HG03432 (cell line): ENCODE measurements at regions not wholly inside any gene's neighbourhood (a gene's known extent, or its start where the extent isn't known, plus 50 kb on each side); places are given as distances from the start of the nearest gene placed in this dataset.
"Not testable (repeated sequence)": the region's sequence is repeated elsewhere in the genome, so short reads cannot be mapped to it uniquely, and the experiment has no call there.

Source experiments
- ATAC-seq: cut with Tn5 transposase; IDR thresholded peaks from one replicate; pipeline ENCODE4 v1.9.1; 2021; ENCODE audit warnings: mild to moderate bottlenecking, moderate library complexity; ENCODE audit not compliant: unreplicated experiment

- not testable (repeated sequence) for ATAC-seq
Measured at GRCh38 chr2:195228547-195228946, 428.5 kb upstream of the SLC39A10 start.

DNA sequence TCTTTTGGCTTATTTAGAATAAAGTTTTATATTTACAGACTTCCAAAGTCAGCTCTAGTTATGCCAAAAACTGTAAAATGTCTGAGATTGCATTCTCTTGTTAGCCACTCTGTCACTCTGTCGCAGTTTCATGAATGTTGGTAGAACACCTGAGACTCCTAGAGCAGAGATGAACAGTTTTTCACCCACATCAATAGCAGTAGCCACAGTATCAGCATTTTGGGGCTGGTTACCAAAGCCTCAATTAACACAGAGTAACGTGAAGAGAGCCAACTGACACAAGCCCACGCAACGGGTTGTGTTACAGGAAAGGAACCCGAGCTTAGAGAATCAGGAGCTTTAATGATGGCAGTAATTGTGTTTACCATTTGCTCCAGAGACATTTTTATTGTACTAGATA is 443.0 kb upstream of the SLC39A10 start:
- ATAC-seq: no peak

DNA sequence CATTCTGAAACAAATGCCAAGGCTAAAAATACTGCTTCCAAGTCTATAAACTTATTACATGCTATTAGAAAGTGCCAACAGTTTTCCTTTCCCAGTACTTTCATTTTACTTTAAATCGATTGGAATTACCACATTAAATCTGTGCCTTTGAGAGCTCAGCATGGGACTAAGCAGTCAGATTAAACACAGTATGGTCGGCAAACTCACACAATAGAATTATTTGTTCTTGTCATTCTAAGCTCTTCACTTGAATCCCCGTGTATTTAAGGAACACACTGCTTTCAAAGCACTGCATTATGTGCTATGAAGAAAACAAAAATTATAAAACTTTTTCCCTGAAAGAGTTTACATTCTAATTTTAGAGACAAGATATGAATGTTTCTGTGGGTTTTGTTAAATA is 444.4 kb upstream of the SLC39A10 start:
- no peak for ATAC-seq

GRCh38 chr2:195202163-195202845 is 454.7 kb upstream of the SLC39A10 start:
- peak; percentile 58 for ATAC-seq

GRCh38 chr2:195199864-195200263 is 457.2 kb upstream of the SLC39A10 start:
- ATAC-seq: no peak

DNA sequence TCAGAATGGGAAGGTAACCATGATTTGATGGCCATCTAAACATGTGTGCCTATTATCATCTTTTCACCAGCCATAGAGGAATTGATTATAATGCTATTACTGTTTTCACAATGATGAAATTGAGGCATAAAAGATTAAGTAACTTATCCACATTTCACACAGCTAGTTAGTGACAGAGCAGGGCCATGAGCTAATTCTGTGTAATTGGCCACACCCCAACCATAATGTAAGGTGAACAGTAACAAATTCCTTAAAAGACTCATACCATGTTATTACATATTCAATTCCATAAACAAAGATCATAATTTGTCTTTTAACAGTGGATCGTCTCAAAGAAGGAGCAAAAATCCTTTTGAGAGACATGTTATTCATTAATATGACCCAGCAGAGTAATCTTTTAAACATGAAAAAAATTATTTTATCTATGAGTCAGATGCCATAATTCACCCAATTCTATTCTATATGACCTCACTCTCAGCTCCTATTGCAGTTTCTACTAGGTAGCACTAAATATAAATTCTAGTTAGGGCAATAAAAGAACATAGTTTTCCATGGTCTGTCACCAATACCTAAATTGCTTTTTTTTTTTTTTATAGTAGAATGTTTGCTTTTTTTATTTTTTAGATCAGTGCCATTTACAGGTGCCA is 475.8 kb upstream of the SLC39A10 start:
- ATAC-seq: no peak

DNA sequence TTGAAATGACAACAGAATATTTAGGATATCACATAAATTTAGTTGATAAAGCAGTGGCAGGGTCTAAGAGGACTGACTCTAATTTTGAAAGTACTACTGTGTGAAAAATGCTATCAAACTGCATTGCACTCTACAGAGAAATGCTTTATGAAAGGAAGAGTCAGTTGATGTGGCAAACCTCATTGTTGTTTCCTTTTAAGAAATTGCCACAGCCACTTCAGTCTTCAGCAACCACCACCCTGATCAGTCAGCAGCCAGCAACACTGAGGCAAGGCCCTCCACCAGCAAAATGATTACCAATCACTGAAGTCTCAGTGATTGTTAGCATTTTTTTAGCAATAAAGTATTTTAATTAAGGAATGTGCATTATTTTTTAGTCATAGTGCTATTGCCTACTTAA is 488.7 kb upstream of the SLC39A10 start:
- ATAC-seq: no peak

- no peak for ATAC-seq
Measured at GRCh38 chr2:195164930-195165329, 492.1 kb upstream of the SLC39A10 start.

GRCh38 chr2:195162918-195163317 is 494.1 kb upstream of the SLC39A10 start:
- ATAC-seq: no peak

GRCh38 chr2:195162194-195162593 is 494.8 kb upstream of the SLC39A10 start:
- no peak for ATAC-seq

GRCh38 chr2:195160963-195161362 is 496.1 kb upstream of the SLC39A10 start:
- ATAC-seq: no peak

GRCh38 chr2:195151711-195152110 is 505.3 kb upstream of the SLC39A10 start:
- no peak for ATAC-seq

GRCh38 chr2:195150819-195151218 is 506.2 kb upstream of the SLC39A10 start:
- ATAC-seq: no peak

GRCh38 chr2:195148004-195148403 is 509.0 kb upstream of the SLC39A10 start:
- ATAC-seq: no peak

DNA sequence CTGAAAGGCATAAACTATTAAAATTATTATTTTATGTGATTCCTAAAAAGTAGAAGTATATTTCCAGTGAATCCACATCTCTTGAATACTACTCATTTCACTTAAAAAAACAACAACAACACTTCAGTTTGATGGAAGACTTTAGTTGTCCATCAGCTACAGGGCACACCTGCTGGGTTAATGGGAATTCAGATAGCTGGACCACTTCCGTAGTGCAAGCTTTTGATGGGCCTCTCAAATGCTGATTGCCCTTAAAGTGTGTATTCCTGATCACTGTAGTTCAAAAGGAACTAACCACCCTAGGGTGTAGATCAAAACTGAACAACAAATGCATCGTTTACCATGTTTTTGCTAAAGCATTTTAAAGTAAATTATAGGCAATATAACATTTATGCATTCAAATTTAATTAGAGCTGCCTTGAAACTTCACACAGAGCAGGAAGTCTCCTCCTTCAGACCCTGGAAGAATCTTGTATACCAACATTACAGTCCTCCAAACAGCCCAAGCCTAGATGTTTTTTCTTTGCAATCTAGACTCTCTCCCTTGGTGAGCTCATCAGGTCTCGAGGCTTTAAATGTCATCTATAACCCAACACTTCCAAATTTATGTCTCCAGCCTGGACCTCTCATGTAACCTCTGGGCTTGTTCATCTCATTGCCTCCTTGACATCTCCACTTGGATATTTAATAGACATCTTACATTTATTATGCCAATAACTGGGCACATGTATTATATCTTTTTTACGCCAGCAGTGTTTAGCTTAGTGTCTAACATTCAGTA is 510.1 kb upstream of the SLC39A10 start:
- no peak for ATAC-seq

- no peak for ATAC-seq
Measured at GRCh38 chr2:195138435-195138834, 518.6 kb upstream of the SLC39A10 start.

- not testable (repeated sequence) for ATAC-seq
Measured at GRCh38 chr2:195125889-195126288, 531.1 kb upstream of the SLC39A10 start.

GRCh38 chr2:195124391-195125079 is 532.5 kb upstream of the SLC39A10 start:
- no peak for ATAC-seq

DNA sequence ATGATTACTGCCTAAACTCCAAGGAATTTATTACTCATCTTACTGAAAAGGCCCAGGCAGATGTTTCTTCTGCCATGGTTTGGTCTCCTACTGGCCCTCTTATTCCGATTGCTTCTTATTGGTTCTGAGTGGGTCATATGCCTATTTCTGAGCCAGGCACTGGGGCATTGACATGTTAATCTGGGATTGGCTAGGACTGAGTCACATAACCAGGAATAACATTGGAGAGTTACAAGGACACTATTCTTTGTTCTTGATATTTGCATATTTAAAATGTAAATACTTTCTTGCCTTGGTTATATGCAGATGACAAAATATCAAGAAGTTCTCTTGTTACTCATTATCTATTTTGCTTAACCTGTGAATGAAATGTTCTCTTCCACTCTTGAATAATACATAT is 534.4 kb upstream of the SLC39A10 start:
- ATAC-seq: no peak

GRCh38 chr2:195121341-195121740 is 535.7 kb upstream of the SLC39A10 start:
- ATAC-seq: no peak

DNA sequence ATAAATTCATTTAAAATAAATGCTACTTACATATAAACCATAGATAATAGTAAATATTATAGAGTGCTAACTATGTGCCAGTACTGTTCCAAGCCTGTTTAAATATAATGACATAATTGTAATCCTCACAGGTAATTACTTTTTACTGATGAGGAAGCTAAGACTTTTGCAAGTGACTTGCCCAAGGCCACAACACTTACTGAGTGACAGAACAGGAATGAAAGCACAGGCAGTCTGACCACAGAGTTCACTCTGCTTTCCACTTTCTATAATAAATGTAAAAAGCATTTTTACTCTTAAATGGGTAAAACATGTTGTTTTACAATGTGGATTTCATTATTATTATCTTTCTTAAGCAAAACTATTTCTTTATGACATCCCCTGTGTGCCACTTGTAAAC is 537.8 kb upstream of the SLC39A10 start:
- no peak for ATAC-seq
